ENCODE measurements at regions not wholly inside any gene's neighbourhood (a gene's known extent, or its start where the extent isn't known, plus 50 kb on each side); places are given as distances from the start of the nearest gene placed in this dataset.

GRCh38 chr4:3659131-3659530 is 107.1 kb upstream of the ADRA2C start:
- ChIA-PET POLR2A (no interaction called here), CTCF (no interaction called here)
- H3K27me3 Mint-ChIP-seq, result peaks cover 20% of the 10 kb centered on the region
- no peak overlapping the region for H3K27ac ChIP-seq (ENCODE audit: low read depth in 1 of 2, low read length in 2 of 2)
- DNase-seq, result no peak
- no peaks in the 10 kb centered on the region for H3K9me3 ChIP-seq (ENCODE audit: control insufficient read depth in 1 of 2, insufficient read depth in 1 of 2, low read length in 2 of 2)
- no peaks in the 10 kb centered on the region for H3K4me1 Mint-ChIP-seq (ENCODE audit: low read depth)
- intact Hi-C loops (cut with DNase I, micrococcal nuclease), result no loop called here
- no peaks in the 10 kb centered on the region for H3K4me1 ChIP-seq (ENCODE audit: insufficient read depth, low read length)
- H3K4me3 Mint-ChIP-seq, result no peak overlapping the region
- peaks cover 2 to 13% of the 10 kb centered on the region in 2 experiments for H3K27me3 ChIP-seq (ENCODE audit: control insufficient read depth in 1 of 2, insufficient read depth in 2 of 2, low read length in 2 of 2)
- ATAC-seq (ENCODE audit: poor library complexity), result no peak
- TF ChIP-seq, protein P1, sequence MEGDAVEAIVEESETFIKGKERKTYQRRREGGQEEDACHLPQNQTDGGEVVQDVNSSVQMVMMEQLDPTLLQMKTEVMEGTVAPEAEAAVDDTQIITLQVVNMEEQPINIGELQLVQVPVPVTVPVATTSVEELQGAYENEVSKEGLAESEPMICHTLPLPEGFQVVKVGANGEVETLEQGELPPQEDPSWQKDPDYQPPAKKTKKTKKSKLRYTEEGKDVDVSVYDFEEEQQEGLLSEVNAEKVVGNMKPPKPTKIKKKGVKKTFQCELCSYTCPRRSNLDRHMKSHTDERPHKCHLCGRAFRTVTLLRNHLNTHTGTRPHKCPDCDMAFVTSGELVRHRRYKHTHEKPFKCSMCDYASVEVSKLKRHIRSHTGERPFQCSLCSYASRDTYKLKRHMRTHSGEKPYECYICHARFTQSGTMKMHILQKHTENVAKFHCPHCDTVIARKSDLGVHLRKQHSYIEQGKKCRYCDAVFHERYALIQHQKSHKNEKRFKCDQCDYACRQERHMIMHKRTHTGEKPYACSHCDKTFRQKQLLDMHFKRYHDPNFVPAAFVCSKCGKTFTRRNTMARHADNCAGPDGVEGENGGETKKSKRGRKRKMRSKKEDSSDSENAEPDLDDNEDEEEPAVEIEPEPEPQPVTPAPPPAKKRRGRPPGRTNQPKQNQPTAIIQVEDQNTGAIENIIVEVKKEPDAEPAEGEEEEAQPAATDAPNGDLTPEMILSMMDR (IDR thresholded peaks at IDR 0.05), result no peak
- H3K36me3 ChIP-seq (ENCODE audit: insufficient read depth, low read length), result no peaks in the 10 kb centered on the region
- H3K36me3 Mint-ChIP-seq (ENCODE audit: low read depth), result no peaks in the 10 kb centered on the region
- H3K9me3 Mint-ChIP-seq, result no peaks in the 10 kb centered on the region
- H3K4me3 ChIP-seq (ENCODE audit: low read length), result no peak overlapping the region
- H3K27ac Mint-ChIP-seq, result no peak overlapping the region

- TF ChIP-seq, protein P1 (IDR thresholded peaks at IDR 0.05), result no peak
- H3K36me3 ChIP-seq (ENCODE audit: insufficient read depth, low read length), result no peaks in the 10 kb centered on the region
- ChIA-PET POLR2A (no interaction called here), CTCF (no interaction called here)
- H3K27ac Mint-ChIP-seq, result no peak overlapping the region
- no peak overlapping the region for H3K27ac ChIP-seq (ENCODE audit: low read depth in 1 of 2, low read length in 2 of 2)
- H3K9me3 Mint-ChIP-seq, result no peaks in the 10 kb centered on the region
- no peaks in the 10 kb centered on the region for H3K36me3 Mint-ChIP-seq (ENCODE audit: low read depth)
- intact Hi-C loops (cut with DNase I, micrococcal nuclease), result no loop called here
- no peak overlapping the region for H3K4me3 ChIP-seq (ENCODE audit: low read length)
- peaks cover 2 to 13% of the 10 kb centered on the region in 2 experiments for H3K27me3 ChIP-seq (ENCODE audit: control insufficient read depth in 1 of 2, insufficient read depth in 2 of 2, low read length in 2 of 2)
- H3K9me3 ChIP-seq (ENCODE audit: control insufficient read depth in 1 of 2, insufficient read depth in 1 of 2, low read length in 2 of 2), result no peaks in the 10 kb centered on the region
- no peaks in the 10 kb centered on the region for H3K4me1 ChIP-seq (ENCODE audit: insufficient read depth, low read length)
- no peaks in the 10 kb centered on the region for H3K4me1 Mint-ChIP-seq (ENCODE audit: low read depth)
- no peak overlapping the region for H3K4me3 Mint-ChIP-seq
- H3K27me3 Mint-ChIP-seq, result peaks cover 20% of the 10 kb centered on the region
- ATAC-seq (ENCODE audit: poor library complexity) (no peak), DNase-seq (no peak)
Observed at GRCh38 chr4:3658530-3658913, 107.7 kb upstream of the ADRA2C start.

GRCh38 chr4:3657902-3658529 is 108.2 kb upstream of the ADRA2C start:
- intact Hi-C loops (cut with DNase I, micrococcal nuclease), result no loop called here
- no peaks in the 10 kb centered on the region for H3K36me3 ChIP-seq (ENCODE audit: insufficient read depth, low read length)
- ChIA-PET CTCF (no interaction called here), POLR2A (no interaction called here)
- no peak overlapping the region for H3K4me3 ChIP-seq (ENCODE audit: low read length)
- no peaks in the 10 kb centered on the region for H3K9me3 ChIP-seq (ENCODE audit: control insufficient read depth in 1 of 2, insufficient read depth in 1 of 2, low read length in 2 of 2)
- ATAC-seq (ENCODE audit: poor library complexity) (no peak), DNase-seq (no peak)
- TF ChIP-seq, protein P1 (IDR thresholded peaks at IDR 0.05), result no peak
- Mint-ChIP-seq H3K4me1 (ENCODE audit: low read depth) (no peaks in the 10 kb centered on the region), H3K36me3 (ENCODE audit: low read depth) (no peaks in the 10 kb centered on the region), H3K27me3 (peaks cover 20% of the 10 kb centered on the region), H3K9me3 (no peaks in the 10 kb centered on the region), H3K4me3 (no peak overlapping the region), H3K27ac (no peak overlapping the region)
- H3K27ac ChIP-seq (ENCODE audit: low read depth in 1 of 2, low read length in 2 of 2), result no peak overlapping the region
- H3K4me1 ChIP-seq (ENCODE audit: insufficient read depth, low read length), result no peaks in the 10 kb centered on the region
- H3K27me3 ChIP-seq (ENCODE audit: control insufficient read depth in 1 of 2, insufficient read depth in 2 of 2, low read length in 2 of 2), result peaks cover 2 to 13% of the 10 kb centered on the region in 2 experiments
